Spinal cord (tissue), 9 donors: ENCODE measurements at regions not wholly inside any gene's neighbourhood (a gene's known extent, or its start where the extent isn't known, plus 50 kb on each side); places are given as distances from the start of the nearest gene placed in this dataset.
"Not testable (repeated sequence)": the region's sequence is repeated elsewhere in the genome, so short reads cannot be mapped to it uniquely, and the experiment has no call there.

Source experiments
- DNase-seq, 6 donors: peaks; one replicate each; pipeline versions ENCODE4 v3.0.0 to v3.0.0-alpha.2; 2013 to 2015; ENCODE audit warnings: low spot score in 6 of 6, low read depth in 4 of 6
- H3K27ac ChIP-seq: one replicate; pipeline ENCODE4 v1.5.1; 2013; ENCODE audit warnings: low read depth, low read length, control low read depth
- H3K27me3 ChIP-seq: one replicate; pipeline ENCODE4 v1.6.1; 2013; ENCODE audit warnings: low read length; ENCODE audit not compliant: control insufficient read depth, insufficient read depth
- H3K36me3 ChIP-seq: one replicate; pipeline ENCODE4 v1.6.1; 2013; ENCODE audit warnings: low read length; ENCODE audit not compliant: control insufficient read depth, insufficient read depth
- H3K4me1 ChIP-seq: one replicate; pipeline ENCODE4 v1.6.1; 2013; ENCODE audit warnings: low read length; ENCODE audit not compliant: control insufficient read depth, insufficient read depth
- H3K4me3 ChIP-seq: one replicate; pipeline ENCODE4 v1.5.1; 2013; ENCODE audit warnings: low read depth, low read length, control low read depth
- H3K9me3 ChIP-seq: one replicate; pipeline ENCODE4 v1.6.1; 2013; ENCODE audit warnings: low read length; ENCODE audit not compliant: control insufficient read depth, insufficient read depth
- WGBS: methylation state at CpG from one replicate; pipeline ENCODE4 v1.1.5; 2013; ENCODE audit warnings: missing lambda C conversion rate; ENCODE audit not compliant: insufficient coverage; 5-methylcytosine and 5-hydroxymethylcytosine counted together
- donor health status: healthy.

GRCh38 chr2:140076164-140076563, 1296.0 kb upstream of the NXPH2 start:
- Histone ChIP-seq H3K27me3 (no peaks in the 10 kb centered on the region), H3K27ac (no peak overlapping the region), H3K4me1 (peaks cover 3% of the 10 kb centered on the region), H3K4me3 (no peak overlapping the region), H3K9me3 (peaks cover 1% of the 10 kb centered on the region), H3K36me3 (no peaks in the 10 kb centered on the region)
- peak in 2 of 6 donors; percentile 9 to 65 for DNase-seq
- WGBS: no CpG with 5 or more reads among the region's 2 CpGs

- not testable (repeated sequence) for H3K4me3 ChIP-seq, H3K36me3 ChIP-seq, H3K9me3 ChIP-seq, DNase-seq, H3K4me1 ChIP-seq, H3K27ac ChIP-seq, H3K27me3 ChIP-seq
- 96% methylated on average over 30 of the region's 30 CpGs for WGBS
These were observed 1293.6 kb upstream of the NXPH2 start for GRCh38 chr2:140073763-140074162.

GRCh38 chr2:140067661-140068060, 1287.5 kb upstream of the NXPH2 start:
- H3K9me3 ChIP-seq: no peaks in the 10 kb centered on the region
- WGBS: no CpG with 5 or more reads among the region's 1 CpG
- H3K4me1 ChIP-seq: no peaks in the 10 kb centered on the region
- H3K4me3 ChIP-seq: no peak overlapping the region
- no peak overlapping the region for H3K27ac ChIP-seq
- H3K36me3 ChIP-seq: no peaks in the 10 kb centered on the region
- peak in 2 of 6 donors; percentile 13 to 50 for DNase-seq
- H3K27me3 ChIP-seq: no peaks in the 10 kb centered on the region

DNA sequence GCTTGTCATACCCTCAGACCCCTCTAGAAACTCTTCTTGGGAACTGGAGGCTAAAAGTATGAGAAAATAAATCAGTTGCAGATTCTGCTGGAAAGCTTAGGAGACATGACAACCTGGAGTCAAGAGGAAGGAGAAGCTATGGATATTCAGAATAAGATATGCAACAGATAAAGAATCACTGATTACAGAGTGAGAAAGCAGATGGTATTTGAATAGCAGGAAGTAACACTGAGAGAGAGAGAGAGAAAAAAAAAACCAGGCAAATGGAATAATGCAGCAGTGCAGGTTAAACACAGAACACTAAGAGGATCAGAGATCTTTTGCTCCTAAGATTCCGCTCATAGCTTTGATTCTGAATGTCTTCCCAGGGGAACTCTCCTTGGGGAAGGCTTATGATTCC, 1284.1 kb upstream of the NXPH2 start:
- Histone ChIP-seq H3K27me3 (no peaks in the 10 kb centered on the region), H3K9me3 (no peaks in the 10 kb centered on the region), H3K4me3 (no peak overlapping the region), H3K36me3 (no peaks in the 10 kb centered on the region), H3K4me1 (no peaks in the 10 kb centered on the region), H3K27ac (no peak overlapping the region)
- 100% methylated on average over 1 of the region's 1 CpG for WGBS
- no peak for DNase-seq

- no peaks in the 10 kb centered on the region for H3K36me3 ChIP-seq
- H3K4me1 ChIP-seq: no peaks in the 10 kb centered on the region
- H3K27ac ChIP-seq: no peak overlapping the region
- no peaks in the 10 kb centered on the region for H3K9me3 ChIP-seq
- DNase-seq: peak in 2 of 6 donors; percentile 30 to 32
- no peaks in the 10 kb centered on the region for H3K27me3 ChIP-seq
- H3K4me3 ChIP-seq: no peak overlapping the region
- 40% methylated on average over 1 of the region's 2 CpGs for WGBS
These were observed 1283.2 kb upstream of the NXPH2 start for GRCh38 chr2:140063356-140063755.

DNA sequence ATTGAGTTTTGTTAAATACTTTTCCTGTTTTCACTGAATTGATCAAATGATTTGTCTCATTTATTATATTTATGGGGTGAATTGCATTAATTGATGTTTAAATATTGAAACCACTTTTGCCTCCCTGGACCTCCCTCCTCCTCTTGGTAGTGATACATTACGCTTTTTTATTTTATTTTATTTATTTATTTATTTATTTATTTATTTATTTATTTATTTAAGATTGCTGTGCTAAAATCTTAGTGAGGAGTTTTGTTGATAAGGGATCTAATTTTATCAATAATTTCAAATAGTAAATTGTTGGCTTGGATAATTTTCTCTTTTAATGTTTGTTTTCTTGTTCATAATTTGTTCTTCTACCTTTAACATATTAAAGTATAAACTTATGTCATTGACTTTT, 1281.0 kb upstream of the NXPH2 start:
- H3K27ac ChIP-seq: no peak overlapping the region
- no peaks in the 10 kb centered on the region for H3K27me3 ChIP-seq
- no CpG with 5 or more reads among the region's 1 CpG for WGBS
- no peaks in the 10 kb centered on the region for H3K4me1 ChIP-seq
- H3K36me3 ChIP-seq: no peaks in the 10 kb centered on the region
- no peak for DNase-seq
- no peaks in the 10 kb centered on the region for H3K9me3 ChIP-seq
- H3K4me3 ChIP-seq: no peak overlapping the region

- no CpG with 5 or more reads among the region's 1 CpG for WGBS
- Histone ChIP-seq H3K36me3 (no peaks in the 10 kb centered on the region), H3K27me3 (no peaks in the 10 kb centered on the region), H3K4me1 (no peaks in the 10 kb centered on the region), H3K9me3 (no peaks in the 10 kb centered on the region), H3K27ac (no peak overlapping the region), H3K4me3 (no peak overlapping the region)
- DNase-seq: no peak
These were observed 1277.7 kb upstream of the NXPH2 start for GRCh38 chr2:140057928-140058327.

- Histone ChIP-seq H3K36me3 (no peaks in the 10 kb centered on the region), H3K9me3 (no peaks in the 10 kb centered on the region), H3K27ac (no peak overlapping the region), H3K4me1 (no peaks in the 10 kb centered on the region), H3K4me3 (no peak overlapping the region), H3K27me3 (no peaks in the 10 kb centered on the region)
- no peak for DNase-seq
These were observed 1261.6 kb upstream of the NXPH2 start for GRCh38 chr2:140041811-140042210.

DNA sequence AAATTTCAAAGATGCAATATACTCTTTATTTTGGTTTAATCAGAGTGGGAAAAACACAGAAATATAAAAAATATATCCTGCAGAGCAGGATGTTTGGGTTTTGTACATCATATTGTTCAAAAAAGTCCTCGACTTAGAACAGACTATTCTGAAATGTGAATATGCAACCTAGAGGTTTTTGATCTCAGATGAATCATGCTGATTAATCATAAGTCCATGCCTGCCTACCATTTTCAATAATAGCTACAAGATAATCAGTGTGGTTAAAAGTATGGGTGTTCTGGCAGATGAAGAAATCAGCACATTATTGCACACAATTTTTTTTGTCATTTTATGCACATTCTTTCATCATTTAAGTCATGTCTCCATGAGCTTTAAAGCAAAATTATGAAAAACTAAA, 1261.0 kb upstream of the NXPH2 start:
- DNase-seq: no peak
- Histone ChIP-seq H3K27ac (no peak overlapping the region), H3K36me3 (no peaks in the 10 kb centered on the region), H3K9me3 (no peaks in the 10 kb centered on the region), H3K4me1 (no peaks in the 10 kb centered on the region), H3K27me3 (no peaks in the 10 kb centered on the region), H3K4me3 (no peak overlapping the region)
- no CpG with 5 or more reads among the region's 1 CpG for WGBS

- no peaks in the 10 kb centered on the region for H3K36me3 ChIP-seq
- no peaks in the 10 kb centered on the region for H3K9me3 ChIP-seq
- no peak overlapping the region for H3K4me3 ChIP-seq
- H3K4me1 ChIP-seq: no peaks in the 10 kb centered on the region
- DNase-seq: peak in 2 of 6 donors; percentile 9 to 62
- WGBS: 60% methylated on average over 1 of the region's 2 CpGs
- H3K27me3 ChIP-seq: no peaks in the 10 kb centered on the region
- H3K27ac ChIP-seq: no peak overlapping the region
These were observed 1253.4 kb upstream of the NXPH2 start for GRCh38 chr2:140033638-140034037.
